Breast epithelium (tissue), 3 donors: ENCODE measurements at regions not wholly inside any gene's neighbourhood (a gene's known extent, or its start where the extent isn't known, plus 50 kb on each side); places are given as distances from the start of the nearest gene placed in this dataset.

Experiments
- CTCF ChIP-seq, 3 donors: fragments of 450-650 bp; IDR thresholded peaks; one replicate each; pipeline ENCODE4 v1.5.1; 2016 to 2017; ENCODE audit warnings: antibody characterized with exemption in 3 of 3, mild to moderate bottlenecking in 3 of 3, moderate library complexity in 3 of 3
- POLR2A ChIP-seq: fragments of 450-650 bp; IDR thresholded peaks from one replicate; pipeline ENCODE4 v1.6.1; 2016; ENCODE audit warnings: antibody characterized with exemption, mild to moderate bottlenecking, moderate library complexity

DNA sequence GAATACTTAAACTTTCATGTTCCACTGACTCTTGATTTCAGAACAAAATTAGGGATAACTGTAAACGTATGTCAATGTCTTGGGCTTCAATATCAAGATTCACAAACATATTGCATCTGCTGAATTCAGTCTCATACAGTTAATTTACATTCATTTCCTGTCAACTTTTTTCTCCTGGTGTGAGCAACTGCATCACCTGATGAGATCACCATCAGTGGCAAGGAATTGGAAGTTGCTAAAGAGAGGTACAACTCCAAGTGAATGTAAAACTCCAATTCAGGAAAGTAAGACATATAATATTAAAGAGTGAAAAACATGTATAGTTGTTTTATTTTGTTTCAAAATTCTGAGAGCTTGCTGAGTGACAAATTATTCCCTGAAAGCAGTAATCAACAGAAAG lies 1336.2 kb upstream of the C9orf72 start:
- TF ChIP-seq POLR2A (no peak), CTCF (IDR thresholded peaks at IDR 0.05) (no peak)
